ENCODE measurements at regions not wholly inside any gene's neighbourhood (a gene's known extent, or its start where the extent isn't known, plus 50 kb on each side); places are given as distances from the start of the nearest gene placed in this dataset.
"Not testable (repeated sequence)": the region's sequence is repeated elsewhere in the genome, so short reads cannot be mapped to it uniquely, and the experiment has no call there.

- in situ Hi-C loops (cut with HindIII; ENCODE audit: low pct_unique_long_range_greater_than_20kb, low sequenced_read_pairs), result no loop called here
Measured at GRCh38 chr5:150960791-150961396, 56.1 kb upstream of the ZNF300 start.

GRCh38 chr5:150960323-150960722 lies 55.5 kb upstream of the ZNF300 start:
- in situ Hi-C loops (cut with HindIII; ENCODE audit: low pct_unique_long_range_greater_than_20kb, low sequenced_read_pairs); DNase-seq (ENCODE audit: low read depth in 1 of 2, low spot score in 1 of 2): not testable (repeated sequence)

More at GRCh38 chr5:150960791-150961396, 56.1 kb upstream of the ZNF300 start:
- TF ChIP-seq JUND (IDR thresholded peaks at IDR 0.05; ENCODE audit: low read depth), result no peak
- DNase-seq (ENCODE audit: low read depth in 1 of 2, low spot score in 1 of 2), result peak in 1 of 2 experiments; percentile 26
